Gastrocnemius medialis (tissue), 4 donors: ENCODE measurements at regions not wholly inside any gene's neighbourhood (a gene's known extent, or its start where the extent isn't known, plus 50 kb on each side); places are given as distances from the start of the nearest gene placed in this dataset.

Experiments used
- CTCF ChIP-seq, 5 experiments: fragments of 450-650 bp in 3 of 5; fragments of 200-600 bp in 2 of 5; sonication (generic) in 2 of 5; IDR thresholded peaks in 4 of 5; conservative IDR thresholded peaks in 1 of 5; 1 replicate in 4 of 5; 2 replicates in 1 of 5; pipeline ENCODE4 v1.5.1; 2016 to 2019; ENCODE audit warnings: antibody characterized with exemption in 5 of 5, mild to moderate bottlenecking in 3 of 5, moderate library complexity in 3 of 5
- POLR2A ChIP-seq, 2 donors: fragments of 450-650 bp; IDR thresholded peaks; one replicate each; pipeline ENCODE4 v1.6.1; 2017; ENCODE audit warnings: antibody characterized with exemption in 2 of 2, mild to moderate bottlenecking in 2 of 2, moderate library complexity in 2 of 2

GRCh38 chr5:86878250-86878649 is 260.5 kb downstream of the COX7C start:
- TF ChIP-seq POLR2A (IDR thresholded peaks at IDR 0.05) (no peak), CTCF (IDR thresholded peaks at IDR 0.05 in 4 of 5, conservative IDR thresholded peaks at IDR 0.05 in 1 of 5) (no peak)
